ENCODE measurements at regions not wholly inside any gene's neighbourhood (a gene's known extent, or its start where the extent isn't known, plus 50 kb on each side); places are given as distances from the start of the nearest gene placed in this dataset.
"Not testable (repeated sequence)": the region's sequence is repeated elsewhere in the genome, so short reads cannot be mapped to it uniquely, and the experiment has no call there.

DNA sequence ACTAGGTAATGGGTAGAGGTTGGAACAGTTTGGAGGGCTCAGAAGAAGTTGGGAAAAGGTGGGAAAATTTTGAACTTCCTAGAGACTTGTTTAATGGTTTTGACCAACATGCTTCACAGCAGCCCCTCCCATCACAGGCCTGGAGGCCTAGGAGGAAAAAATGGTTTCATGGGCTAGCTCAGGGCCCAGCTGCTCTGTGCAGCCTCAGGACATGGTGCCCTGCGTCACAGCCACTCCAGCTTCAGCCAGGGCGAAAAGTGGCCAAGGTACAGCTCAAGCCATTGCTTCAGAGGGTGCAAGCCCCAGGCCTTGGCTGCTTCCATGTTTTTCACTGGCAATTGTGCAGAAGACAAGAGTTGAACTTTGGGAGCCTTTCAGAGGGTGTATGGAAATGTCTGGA lies 453.7 kb downstream of the LRRC70 start:
- DNase-seq (ENCODE audit: extremely low spot score), result no peak
- ChIA-PET POLR2A (no interaction called here), CTCF (no interaction called here)
- TF ChIP-seq, protein P1, sequence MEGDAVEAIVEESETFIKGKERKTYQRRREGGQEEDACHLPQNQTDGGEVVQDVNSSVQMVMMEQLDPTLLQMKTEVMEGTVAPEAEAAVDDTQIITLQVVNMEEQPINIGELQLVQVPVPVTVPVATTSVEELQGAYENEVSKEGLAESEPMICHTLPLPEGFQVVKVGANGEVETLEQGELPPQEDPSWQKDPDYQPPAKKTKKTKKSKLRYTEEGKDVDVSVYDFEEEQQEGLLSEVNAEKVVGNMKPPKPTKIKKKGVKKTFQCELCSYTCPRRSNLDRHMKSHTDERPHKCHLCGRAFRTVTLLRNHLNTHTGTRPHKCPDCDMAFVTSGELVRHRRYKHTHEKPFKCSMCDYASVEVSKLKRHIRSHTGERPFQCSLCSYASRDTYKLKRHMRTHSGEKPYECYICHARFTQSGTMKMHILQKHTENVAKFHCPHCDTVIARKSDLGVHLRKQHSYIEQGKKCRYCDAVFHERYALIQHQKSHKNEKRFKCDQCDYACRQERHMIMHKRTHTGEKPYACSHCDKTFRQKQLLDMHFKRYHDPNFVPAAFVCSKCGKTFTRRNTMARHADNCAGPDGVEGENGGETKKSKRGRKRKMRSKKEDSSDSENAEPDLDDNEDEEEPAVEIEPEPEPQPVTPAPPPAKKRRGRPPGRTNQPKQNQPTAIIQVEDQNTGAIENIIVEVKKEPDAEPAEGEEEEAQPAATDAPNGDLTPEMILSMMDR (IDR thresholded peaks at IDR 0.05; ENCODE audit: control extremely low read depth, extremely low read depth, low read depth, missing control alignments), result no peak

DNA sequence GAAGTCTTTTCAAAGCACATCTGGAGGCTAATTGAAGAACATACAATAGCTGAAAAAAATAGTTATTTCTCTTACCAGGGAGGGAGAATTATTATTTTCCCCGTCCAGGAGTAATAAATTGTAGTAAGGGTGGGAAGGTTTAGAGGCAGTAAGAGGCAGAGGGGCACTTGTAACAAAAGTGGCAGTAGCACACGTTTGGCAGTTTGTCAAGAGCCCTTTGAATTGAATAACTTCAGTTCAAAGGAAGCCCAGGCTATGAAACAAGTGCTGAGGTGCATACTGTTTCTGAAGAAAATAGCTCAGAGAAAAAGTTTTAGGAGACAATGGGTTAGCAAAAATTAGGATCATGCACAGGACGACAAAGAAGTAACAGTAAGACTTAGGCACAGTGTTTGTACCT lies 451.3 kb downstream of the LRRC70 start:
- DNase-seq (ENCODE audit: extremely low spot score), result no peak
- TF ChIP-seq, protein P1 (IDR thresholded peaks at IDR 0.05; ENCODE audit: control extremely low read depth, extremely low read depth, low read depth, missing control alignments), result no peak
- POLR2A ChIA-PET, result no interaction called here
- CTCF ChIA-PET, result no interaction called here

DNA sequence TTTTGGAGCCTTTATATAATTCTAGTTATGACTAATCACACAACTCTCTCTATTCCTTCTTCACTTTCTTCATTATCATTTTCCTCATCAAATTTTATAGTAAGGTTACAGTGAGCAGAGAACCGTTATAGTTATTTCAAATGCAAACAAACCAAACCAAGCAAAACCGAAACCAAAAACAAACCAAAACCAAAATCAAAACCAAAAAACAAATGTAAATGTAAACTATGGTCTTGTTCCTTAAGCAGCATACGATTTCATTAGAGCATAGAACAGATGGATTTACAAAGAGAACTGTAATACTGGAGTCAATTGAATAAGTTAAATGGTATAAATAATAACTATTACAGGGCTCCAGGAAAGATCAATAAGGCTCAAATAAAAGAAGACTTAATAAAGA lies 447.1 kb downstream of the LRRC70 start:
- ChIA-PET CTCF (no interaction called here), POLR2A (no interaction called here)
- TF ChIP-seq, protein P1 (IDR thresholded peaks at IDR 0.05; ENCODE audit: control extremely low read depth, extremely low read depth, low read depth, missing control alignments), result no peak
- DNase-seq (ENCODE audit: extremely low spot score), result no peak

DNA sequence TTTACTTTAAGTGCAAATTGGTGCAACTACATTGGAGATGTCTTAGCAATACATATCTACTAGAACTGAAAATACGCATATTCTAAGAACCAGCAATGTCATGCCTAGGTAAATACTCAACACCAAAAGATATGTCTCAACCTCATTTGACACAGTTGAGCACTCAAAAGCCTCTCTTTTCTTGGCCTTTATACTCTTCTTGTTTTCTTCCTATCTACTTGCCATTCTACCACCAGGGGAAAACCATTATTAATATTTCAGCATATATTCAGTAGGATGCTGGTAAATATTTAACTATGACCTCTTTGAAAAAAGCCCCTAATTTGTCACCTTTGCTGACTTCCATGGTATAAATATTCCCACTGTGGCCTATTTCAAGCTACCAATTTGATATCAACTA lies 443.8 kb downstream of the LRRC70 start:
- no peak for DNase-seq (ENCODE audit: extremely low spot score)
- TF ChIP-seq, protein P1 (IDR thresholded peaks at IDR 0.05; ENCODE audit: control extremely low read depth, extremely low read depth, low read depth, missing control alignments), result no peak
- POLR2A ChIA-PET, result no interaction called here
- CTCF ChIA-PET, result no interaction called here

DNA sequence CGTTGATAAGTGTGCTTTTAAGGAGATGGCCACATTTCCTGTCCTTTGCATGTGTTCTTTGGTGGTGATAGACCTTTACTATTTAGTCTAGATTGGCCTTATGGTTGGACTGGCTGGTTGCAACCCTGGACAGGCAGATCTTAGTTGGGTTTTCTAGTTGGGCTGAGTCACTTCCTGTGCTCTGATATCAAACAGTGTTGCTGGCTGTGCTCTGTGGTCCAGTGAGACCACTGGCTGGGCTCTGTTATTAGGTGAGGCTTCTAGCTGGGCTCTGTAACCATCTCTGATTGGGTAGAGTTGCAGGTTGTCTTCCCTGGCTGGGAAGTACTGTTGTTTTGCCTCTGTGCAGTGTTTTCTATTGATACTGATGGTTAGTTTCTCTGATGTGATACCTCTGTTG lies 432.5 kb downstream of the LRRC70 start:
- ChIA-PET CTCF (no interaction called here), POLR2A (no interaction called here)
- DNase-seq (ENCODE audit: extremely low spot score), result no peak
- TF ChIP-seq, protein P1 (IDR thresholded peaks at IDR 0.05; ENCODE audit: control extremely low read depth, extremely low read depth, low read depth, missing control alignments), result no peak

DNA sequence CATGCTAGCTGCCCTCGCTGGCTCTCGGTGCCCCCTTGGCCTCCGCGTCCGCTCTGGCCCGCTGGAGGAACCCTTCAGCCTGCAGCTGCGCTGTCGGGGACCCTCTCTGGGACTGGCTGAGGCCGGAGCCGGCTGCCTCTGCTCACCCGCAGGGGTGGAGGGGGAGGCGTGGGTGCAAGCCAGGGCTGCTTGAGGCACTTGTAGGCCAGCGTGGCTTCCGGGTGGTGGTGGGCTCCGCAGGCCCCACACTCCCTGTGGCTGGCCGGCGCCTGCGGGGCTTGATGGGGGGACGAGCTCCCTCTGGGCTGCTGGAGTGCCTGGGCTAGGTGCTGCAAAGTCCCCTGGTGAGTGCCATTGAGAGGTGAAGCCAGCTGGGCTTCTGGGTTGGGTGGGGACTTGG lies 429.6 kb downstream of the LRRC70 start:
- ChIA-PET POLR2A (no interaction called here), CTCF (no interaction called here)
- TF ChIP-seq, protein P1 (IDR thresholded peaks at IDR 0.05; ENCODE audit: control extremely low read depth, extremely low read depth, low read depth, missing control alignments), result no peak
- no peak for DNase-seq (ENCODE audit: extremely low spot score)

DNA sequence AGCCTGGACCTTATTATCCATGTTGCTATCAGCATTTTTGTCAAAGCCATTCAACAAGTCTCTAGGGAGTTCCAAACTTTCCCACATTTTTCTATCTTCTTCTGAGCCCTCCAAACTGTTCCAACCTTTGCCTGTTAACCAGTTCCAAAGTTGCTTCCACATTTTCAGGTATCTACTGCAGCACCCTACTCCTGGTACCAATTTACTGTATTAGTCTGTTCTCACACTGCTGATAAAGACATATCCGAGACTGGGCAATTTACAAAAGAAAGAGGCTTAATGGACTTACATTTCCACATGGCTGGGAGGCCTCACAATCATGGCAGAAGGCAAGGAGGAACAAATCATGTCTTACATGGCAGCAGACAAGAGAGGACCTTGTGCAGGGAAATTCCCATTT lies 416.2 kb downstream of the LRRC70 start:
- DNase-seq (ENCODE audit: extremely low spot score); POLR2A ChIA-PET; CTCF ChIA-PET: not testable (repeated sequence)
